ENCODE measurements at regions not wholly inside any gene's neighbourhood (a gene's known extent, or its start where the extent isn't known, plus 50 kb on each side); places are given as distances from the start of the nearest gene placed in this dataset.

DNA sequence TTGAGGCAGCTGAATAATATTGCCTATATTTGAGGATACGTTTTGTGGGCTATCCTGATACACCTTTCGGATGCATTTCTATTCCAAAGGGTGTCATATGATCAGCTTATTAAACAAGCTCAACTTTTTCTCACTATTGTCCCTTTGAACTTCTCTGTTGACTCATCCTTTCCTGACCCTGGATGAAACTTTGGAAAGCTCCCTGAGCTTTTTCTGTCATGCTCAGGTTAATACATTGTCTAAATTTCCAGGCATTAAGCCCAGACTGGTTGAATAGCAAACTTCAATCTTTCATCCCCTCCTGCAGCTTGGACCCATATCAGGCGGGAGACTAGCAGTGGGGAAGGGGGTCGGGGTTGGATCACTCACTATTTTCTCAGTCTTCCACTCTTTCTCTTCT lies 104.9 kb upstream of the PTPN3 start:
- TF ChIP-seq EP300 (IDR thresholded peaks at IDR 0.05) (no peak), POLR2A (IDR thresholded peaks at IDR 0.05) (no peak)
- TF ChIP-seq, protein P1, sequence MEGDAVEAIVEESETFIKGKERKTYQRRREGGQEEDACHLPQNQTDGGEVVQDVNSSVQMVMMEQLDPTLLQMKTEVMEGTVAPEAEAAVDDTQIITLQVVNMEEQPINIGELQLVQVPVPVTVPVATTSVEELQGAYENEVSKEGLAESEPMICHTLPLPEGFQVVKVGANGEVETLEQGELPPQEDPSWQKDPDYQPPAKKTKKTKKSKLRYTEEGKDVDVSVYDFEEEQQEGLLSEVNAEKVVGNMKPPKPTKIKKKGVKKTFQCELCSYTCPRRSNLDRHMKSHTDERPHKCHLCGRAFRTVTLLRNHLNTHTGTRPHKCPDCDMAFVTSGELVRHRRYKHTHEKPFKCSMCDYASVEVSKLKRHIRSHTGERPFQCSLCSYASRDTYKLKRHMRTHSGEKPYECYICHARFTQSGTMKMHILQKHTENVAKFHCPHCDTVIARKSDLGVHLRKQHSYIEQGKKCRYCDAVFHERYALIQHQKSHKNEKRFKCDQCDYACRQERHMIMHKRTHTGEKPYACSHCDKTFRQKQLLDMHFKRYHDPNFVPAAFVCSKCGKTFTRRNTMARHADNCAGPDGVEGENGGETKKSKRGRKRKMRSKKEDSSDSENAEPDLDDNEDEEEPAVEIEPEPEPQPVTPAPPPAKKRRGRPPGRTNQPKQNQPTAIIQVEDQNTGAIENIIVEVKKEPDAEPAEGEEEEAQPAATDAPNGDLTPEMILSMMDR (IDR thresholded peaks at IDR 0.05): no peak
